Activated CD4-positive, alpha-beta T cell treated with anti-CD3 and anti-CD28 coated beads, Interleukin-2, Interleukin-6, amounts not matched to agents 100 ng/mL and 50 ng/mL, durations not matched to agents 16 hours and 8 hours (primary cell): ENCODE measurements at regions not wholly inside any gene's neighbourhood (a gene's known extent, or its start where the extent isn't known, plus 50 kb on each side); places are given as distances from the start of the nearest gene placed in this dataset.
A peak's percentile ranks its signal among the peaks of the same experiment; 100 is the strongest.
"Not testable (repeated sequence)": the region's sequence is repeated elsewhere in the genome, so short reads cannot be mapped to it uniquely, and the experiment has no call there.

Source experiments
- DNase-seq: peaks from one replicate; pipeline ENCODE4 v3.0.0-alpha.2; 2020

- DNase-seq: no peak
These were observed 91.5 kb upstream of the ZNF217 start for GRCh38 chr20:53685070-53685595.

GRCh38 chr20:53683506-53683905 is 89.9 kb upstream of the ZNF217 start:
- DNase-seq: no peak

GRCh38 chr20:53681352-53682212 is 87.9 kb upstream of the ZNF217 start:
- no peak for DNase-seq

- DNase-seq: no peak
These were observed 86.1 kb upstream of the ZNF217 start for GRCh38 chr20:53679597-53680309.

GRCh38 chr20:53678990-53679596 is 85.5 kb upstream of the ZNF217 start:
- DNase-seq: no peak

GRCh38 chr20:53678315-53678989 is 84.8 kb upstream of the ZNF217 start:
- no peak for DNase-seq

- peak; percentile 56 for DNase-seq
These were observed 84.0 kb upstream of the ZNF217 start for GRCh38 chr20:53677447-53678314.

- DNase-seq: no peak
These were observed 83.3 kb upstream of the ZNF217 start for GRCh38 chr20:53676987-53677386.

GRCh38 chr20:53676519-53676822 is 82.8 kb upstream of the ZNF217 start:
- no peak for DNase-seq

GRCh38 chr20:53672484-53673129 is 79.0 kb upstream of the ZNF217 start:
- no peak for DNase-seq

GRCh38 chr20:53671370-53671769 is 77.7 kb upstream of the ZNF217 start:
- no peak for DNase-seq

- not testable (repeated sequence) for DNase-seq
These were observed 76.1 kb upstream of the ZNF217 start for GRCh38 chr20:53669517-53670313.

GRCh38 chr20:53668992-53669391 is 75.4 kb upstream of the ZNF217 start:
- no peak for DNase-seq

GRCh38 chr20:53666144-53666543 is 72.5 kb upstream of the ZNF217 start:
- DNase-seq: no peak

GRCh38 chr20:53664121-53664520 is 70.5 kb upstream of the ZNF217 start:
- no peak for DNase-seq

- not testable (repeated sequence) for DNase-seq
These were observed 69.9 kb upstream of the ZNF217 start for GRCh38 chr20:53663521-53663920.

GRCh38 chr20:53662595-53662994 is 69.0 kb upstream of the ZNF217 start:
- DNase-seq: no peak

GRCh38 chr20:53660947-53661381 is 67.3 kb upstream of the ZNF217 start:
- DNase-seq: peak; percentile 24

GRCh38 chr20:53660078-53660909 is 66.7 kb upstream of the ZNF217 start:
- peak; percentile 60 for DNase-seq

- DNase-seq: no peak
These were observed 65.3 kb upstream of the ZNF217 start for GRCh38 chr20:53658973-53659372.
